NB4 (cell line): ENCODE measurements at regions not wholly inside any gene's neighbourhood (a gene's known extent, or its start where the extent isn't known, plus 50 kb on each side); places are given as distances from the start of the nearest gene placed in this dataset.

Source experiments
- DNase-seq: peaks from one replicate; pipeline ENCODE4 v3.0.0; 2010; ENCODE audit warnings: low read depth
- H3K4me3 ChIP-seq: one replicate; pipeline ENCODE4 v1.5.1; 2011; ENCODE audit warnings: mild to moderate bottlenecking, low read depth, low read length, moderate library complexity
- CTCF ChIP-seq: IDR thresholded peaks from one replicate; pipeline ENCODE4 v1.5.1; 2012; ENCODE audit warnings: low read depth, low read length
- MAX ChIP-seq: IDR thresholded peaks from 2 replicates; pipeline ENCODE4 v1.6.1; 2011; ENCODE audit warnings: low read depth, low read length
- MYC ChIP-seq: IDR thresholded peaks from 2 replicates; pipeline ENCODE4 v1.6.1; 2011; ENCODE audit warnings: low read depth, low read length
- POLR2A ChIP-seq: IDR thresholded peaks from 2 replicates; pipeline ENCODE4 v1.6.1; 2011; ENCODE audit warnings: mild to moderate bottlenecking; ENCODE audit not compliant: insufficient read length; ENCODE audit errors: extremely low read depth

GRCh38 chr4:187547316-187547715, 448.3 kb upstream of the ZFP42 start:
- H3K4me3 ChIP-seq = no peak overlapping the region
- no peak for DNase-seq
- TF ChIP-seq POLR2A (no peak), MAX (no peak), CTCF (no peak), MYC (no peak)

GRCh38 chr4:187550256-187550950, 445.2 kb upstream of the ZFP42 start:
- no peak for DNase-seq
- TF ChIP-seq POLR2A (no peak), CTCF (no peak), MAX (no peak), MYC (no peak)
- no peak overlapping the region for H3K4me3 ChIP-seq

- no peak overlapping the region for H3K4me3 ChIP-seq
- TF ChIP-seq MAX = no peak
- no peak for TF ChIP-seq CTCF
- TF ChIP-seq POLR2A = no peak
- no peak for TF ChIP-seq MYC
- DNase-seq = no peak
Observed at GRCh38 chr4:187552781-187553180, 442.8 kb upstream of the ZFP42 start.

- TF ChIP-seq POLR2A = no peak
- TF ChIP-seq CTCF = no peak
- no peak for TF ChIP-seq MAX
- TF ChIP-seq MYC = no peak
- no peak for DNase-seq
- H3K4me3 ChIP-seq = no peak overlapping the region
Observed at GRCh38 chr4:187555174-187555573, 440.4 kb upstream of the ZFP42 start.

- DNase-seq = no peak
- TF ChIP-seq CTCF = no peak
- no peak for TF ChIP-seq MYC
- TF ChIP-seq MAX = no peak
- TF ChIP-seq POLR2A = no peak
- no peak overlapping the region for H3K4me3 ChIP-seq
Observed at GRCh38 chr4:187558391-187558790, 437.2 kb upstream of the ZFP42 start.

- no peak for TF ChIP-seq MAX
- no peak for TF ChIP-seq MYC
- no peak for TF ChIP-seq POLR2A
- no peak for TF ChIP-seq CTCF
- no peak for DNase-seq
- H3K4me3 ChIP-seq = no peak overlapping the region
Observed at GRCh38 chr4:187562345-187562744, 433.2 kb upstream of the ZFP42 start.
